IMR-90 (cell line): ENCODE measurements at regions not wholly inside any gene's neighbourhood (a gene's known extent, or its start where the extent isn't known, plus 50 kb on each side); places are given as distances from the start of the nearest gene placed in this dataset.
A peak's percentile ranks its signal among the peaks of the same experiment; 100 is the strongest.

ENCODE experiments used
- ATAC-seq: fragments of 200-7000 bp; cut with Tn5 transposase; 2 replicates; pipeline ENCODE4 v1.9.1; 2020; ENCODE audit warnings: low read depth, mild to moderate bottlenecking, moderate library complexity
- BruUV-seq: library from RNA; stranded (reverse); fragments of 400-500 nt; replicated peaks from 2 replicates; lab custom pipeline; 2021; lab: Mats Ljungman, UMichigan
- CTCF ChIA-PET: fragments of 300-600 bp; formaldehyde crosslinking; extraction: SDS; loops from one replicate; lab custom pipeline; 2021; ENCODE audit warnings: antibody characterized with exemption; lab: Yijun Ruan, JAX
- POLR2A ChIA-PET: fragments of 300-600 bp; sonication (Branson Sonifier 250); formaldehyde crosslinking; loops from one replicate; lab custom pipeline; 2022; ENCODE audit warnings: antibody characterized with exemption; ENCODE audit not compliant: unreplicated experiment; lab: Charles Lee
- DNase-seq: peaks from one replicate; pipeline ENCODE4 v3.0.0; 2013
- H2AFZ ChIP-seq: replicated peaks from 2 replicates; pipeline ENCODE3; 2013; ENCODE audit warnings: low read length, mild to moderate bottlenecking; ENCODE audit not compliant: poor library complexity
- H2AK5ac ChIP-seq: 2 replicates; pipeline ENCODE4 v1.6.1; 2013; ENCODE audit warnings: low read depth, low read length, inconsistent platforms
- H2AK9ac ChIP-seq: replicated peaks from 2 replicates; pipeline ENCODE3; 2013; ENCODE audit warnings: mild to moderate bottlenecking, low read depth, low read length, moderate library complexity; ENCODE audit not compliant: poor library complexity
- H2BK120ac ChIP-seq: 2 replicates; pipeline ENCODE4 v1.6.1; 2013; ENCODE audit warnings: low read depth, low read length, inconsistent platforms
- H2BK15ac ChIP-seq: 3 replicates; pipeline ENCODE4 v1.6.1; 2013; ENCODE audit warnings: low read depth, low read length, inconsistent platforms
- H2BK20ac ChIP-seq: 2 replicates; pipeline ENCODE4 v1.6.1; 2013; ENCODE audit warnings: low read depth, mild to moderate bottlenecking, inconsistent platforms, low read length, moderate library complexity
- H2BK5ac ChIP-seq: 2 replicates; pipeline ENCODE4 v1.6.1; 2013; ENCODE audit warnings: mild to moderate bottlenecking, low read depth, low read length, inconsistent platforms; ENCODE audit not compliant: poor library complexity, severe bottlenecking
- H3K14ac ChIP-seq: replicated peaks from 2 replicates; pipeline ENCODE4 v1.6.1; 2013; ENCODE audit warnings: low read depth, low read length, inconsistent platforms
- H3K18ac ChIP-seq: 2 replicates; pipeline ENCODE4 v1.6.1; 2013; ENCODE audit warnings: low read depth, low read length, control low read depth
- H3K23ac ChIP-seq: 2 replicates; pipeline ENCODE4 v1.6.1; 2013; ENCODE audit warnings: low read depth, low read length, inconsistent platforms
- H3K27ac ChIP-seq: 2 replicates; pipeline ENCODE4 v1.5.1; 2013; ENCODE audit warnings: mild to moderate bottlenecking, control low read depth, low read length; ENCODE audit not compliant: insufficient read depth
- H3K27me3 ChIP-seq: 2 replicates; pipeline ENCODE4 v1.6.1; 2013; ENCODE audit warnings: low read length; ENCODE audit not compliant: control insufficient read depth, insufficient read depth
- H3K36me3 ChIP-seq: 2 replicates; pipeline ENCODE4 v1.6.1; 2013; ENCODE audit warnings: low read length, mixed read lengths; ENCODE audit not compliant: control insufficient read depth, insufficient read depth
- H3K4ac ChIP-seq: 2 replicates; pipeline ENCODE4 v1.6.1; 2013; ENCODE audit warnings: low read depth, low read length, inconsistent platforms
- H3K4me1 ChIP-seq: 2 replicates; pipeline ENCODE4 v1.6.1; 2013; ENCODE audit warnings: low read length, mixed read lengths; ENCODE audit not compliant: control insufficient read depth, insufficient read depth
- H3K4me2 ChIP-seq: 2 replicates; pipeline ENCODE4 v1.6.1; 2013; ENCODE audit warnings: low read depth, mild to moderate bottlenecking, control low read depth, low read length, moderate library complexity
- H3K4me3 ChIP-seq: 2 replicates; pipeline ENCODE4 v1.5.1; 2013; ENCODE audit warnings: low read depth, mild to moderate bottlenecking, control low read depth, low read length, moderate library complexity; ENCODE audit not compliant: insufficient read depth
- H3K56ac ChIP-seq: 2 replicates; pipeline ENCODE4 v1.6.1; 2013; ENCODE audit warnings: low read length, inconsistent platforms; ENCODE audit not compliant: insufficient read depth; ENCODE audit errors: extremely low read depth
- H3K79me1 ChIP-seq, 2 experiments: 2 replicates each; pipeline ENCODE4 v1.6.1; 2013; ENCODE audit warnings: low read length in 2 of 2, inconsistent platforms in 1 of 2, low read depth in 1 of 2
- H3K9ac ChIP-seq: 2 replicates; pipeline ENCODE4 v1.6.1; 2013; ENCODE audit warnings: low read depth, low read length, control low read depth
- H3K9me1 ChIP-seq: 2 replicates; pipeline ENCODE4 v1.6.1; 2013; ENCODE audit warnings: low read length, inconsistent platforms; ENCODE audit not compliant: insufficient read depth
- H3K9me3 ChIP-seq: 2 replicates; pipeline ENCODE4 v1.6.1; 2013; ENCODE audit warnings: low read length; ENCODE audit not compliant: control insufficient read depth, insufficient read depth
- H4K20me1 ChIP-seq: 2 replicates; pipeline ENCODE4 v1.6.1; 2013; ENCODE audit warnings: low read length, inconsistent platforms; ENCODE audit not compliant: insufficient read depth
- H4K5ac ChIP-seq: 2 replicates; pipeline ENCODE4 v1.6.1; 2013; ENCODE audit warnings: mild to moderate bottlenecking, low read depth, low read length, control low read depth
- H4K8ac ChIP-seq, 2 experiments: 2 replicates each; pipeline ENCODE4 v1.6.1; 2013; ENCODE audit warnings: low read depth in 2 of 2, low read length in 2 of 2, control low read depth in 1 of 2, inconsistent platforms in 1 of 2
- H4K91ac ChIP-seq: 2 replicates; pipeline ENCODE4 v1.6.1; 2013; ENCODE audit warnings: low read depth, low read length, inconsistent platforms; ENCODE audit not compliant: insufficient read depth
- CHD1 ChIP-seq: IDR thresholded peaks from 2 replicates; pipeline ENCODE4 v1.6.1; 2012; ENCODE audit warnings: low read depth, low read length, improper control_type of control experiment
- CTCF ChIP-seq: conservative IDR thresholded peaks from 2 replicates; pipeline ENCODE4 v1.5.1; 2012; ENCODE audit warnings: mild to moderate bottlenecking, low read depth, low read length, improper control_type of control experiment
- RAD21 ChIP-seq: IDR thresholded peaks from 2 replicates; pipeline ENCODE4 v1.6.1; 2012; ENCODE audit warnings: low read length, improper control_type of control experiment
- SMC3 ChIP-seq: fragments of 150-350 bp; IDR thresholded peaks from 2 replicates; pipeline ENCODE4 v1.6.1; 2016; ENCODE audit warnings: low read depth, mild to moderate bottlenecking, antibody characterized with exemption, low read length, moderate library complexity
- dilution Hi-C: fragments of 300-500 bp; cut with HindIII; formaldehyde crosslinking; loops from one replicate; pipeline ENCODE4 v1.14.3; 2018; ENCODE audit warnings: low sequenced_read_pairs; ENCODE audit not compliant: unreplicated experiment
- in situ Hi-C: fragments of 300-500 bp; cut with MboI; formaldehyde crosslinking; loops from 3 replicates; pipeline ENCODE4 v1.14.3; 2019; ENCODE audit warnings: low sequenced_read_pairs, inconsistent platforms, mixed read lengths
- intact Hi-C: fragments of 100-400 bp; cut with micrococcal nuclease; formaldehyde crosslinking; loops from 2 replicates; pipeline ENCODE4 v1.10.0; 2022

- Histone ChIP-seq H3K4me1 (no peaks in the 10 kb centered on the region), H3K4me3 (no peak overlapping the region), H3K79me1 (no peaks in the 10 kb centered on the region), H4K91ac (no peak overlapping the region), H3K4me2 (no peak overlapping the region), H3K9me3 (no peaks in the 10 kb centered on the region), H3K18ac (no peak overlapping the region), H2AFZ (no peak overlapping the region), H2AK5ac (no peak overlapping the region), H2AK9ac (no peak overlapping the region), H3K36me3 (no peaks in the 10 kb centered on the region), H4K5ac (no peak overlapping the region), H2BK15ac (no peak overlapping the region), H4K8ac (no peak overlapping the region), H3K27me3 (no peaks in the 10 kb centered on the region), H3K23ac (no peak overlapping the region), H3K9ac (no peak overlapping the region), H3K56ac (no peak overlapping the region), H3K27ac (no peak overlapping the region), H4K20me1 (no peaks in the 10 kb centered on the region), H3K9me1 (no peaks in the 10 kb centered on the region), H2BK120ac (no peak overlapping the region), H3K14ac (no peak overlapping the region), H2BK20ac (no peak overlapping the region), H3K4ac (no peak overlapping the region), H2BK5ac (no peak overlapping the region)
- DNase-seq (peak; percentile 30), ATAC-seq (peak; percentile 71)
- no TSS peak for BruUV-seq
- dilution Hi-C loops, result no loop called here
- POLR2A ChIA-PET, result no interaction called here
- CTCF ChIA-PET, result interaction anchor here (0.6 to 1.1 kb wide), 2 partner anchors 44 to 178 kb away, joined by 3 to 4 read pairs; no protein-coding TSS in a partner anchor
- intact Hi-C loops, result loop anchor here (2.0 to 5.0 kb wide), 3 partner anchors 291 to 687 kb away; no protein-coding TSS in a partner anchor
- in situ Hi-C loops, result no loop called here
- TF ChIP-seq SMC3 (peak; percentile 42; the same call in 1 of the 2 replicates), RAD21 (peak; percentile 66), CHD1 (no peak), CTCF (peak; percentile 57)
These were observed 365.3 kb upstream of the PTCHD4 start for GRCh38 chr6:48476257-48476656.
